PFSK-1 (cell line): ENCODE measurements at regions not wholly inside any gene's neighbourhood (a gene's known extent, or its start where the extent isn't known, plus 50 kb on each side); places are given as distances from the start of the nearest gene placed in this dataset.

Experiments
- FOXP2 ChIP-seq: optimal IDR thresholded peaks from 2 replicates; pipeline ENCODE3; 2011; ENCODE audit warnings: borderline replicate concordance, control low read depth, inconsistent platforms; ENCODE audit not compliant: insufficient read depth; ENCODE audit errors: extremely low read length, extremely low read depth
- POLR2AphosphoS5 ChIP-seq: IDR thresholded peaks from 2 replicates; pipeline ENCODE4 v1.6.1; 2012; ENCODE audit warnings: low read depth, mild to moderate bottlenecking, control low read depth, low read length, moderate library complexity
- SIN3A ChIP-seq: IDR thresholded peaks from 2 replicates; pipeline ENCODE4 v1.6.1; 2012; ENCODE audit warnings: mild to moderate bottlenecking, low read length, moderate library complexity, borderline replicate concordance; ENCODE audit not compliant: insufficient read depth
- TAF1 ChIP-seq: IDR thresholded peaks from 2 replicates; pipeline ENCODE4 v1.6.1; 2012; ENCODE audit warnings: low read length, control low read depth, borderline replicate concordance; ENCODE audit not compliant: insufficient read depth
- TF ChIP-seq, protein P1 (sequence below), 2 experiments: IDR thresholded peaks; 2 replicates each; pipeline versions ENCODE4 v1.6.1 to v1.8.0; 2011 to 2012; ENCODE audit warnings: low read depth in 2 of 2, low read length in 2 of 2, control low read depth in 1 of 2, inconsistent platforms in 1 of 2, mild to moderate bottlenecking in 1 of 2, moderate library complexity in 1 of 2; ENCODE audit not compliant: insufficient read depth in 1 of 2

DNA sequence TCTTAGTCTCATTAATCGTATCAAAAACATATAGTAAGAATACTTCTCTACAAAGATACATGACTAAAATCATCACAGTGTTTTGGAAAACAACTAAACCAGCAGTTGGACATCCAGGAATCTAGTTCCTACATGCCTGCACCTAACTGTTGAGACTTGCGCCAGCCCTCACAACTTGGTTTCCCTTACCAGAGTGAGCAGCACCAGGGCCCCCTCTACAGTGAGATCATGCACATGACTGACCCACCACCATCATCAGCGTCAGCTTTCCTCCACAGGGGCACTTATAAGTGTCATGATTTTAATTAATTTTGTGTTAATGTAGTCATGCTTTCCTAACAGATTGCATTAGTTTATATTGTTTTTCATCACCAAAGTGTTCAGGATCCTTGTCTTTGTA, 1322.0 kb downstream of the EFNB2 start:
- TF ChIP-seq, protein P1, sequence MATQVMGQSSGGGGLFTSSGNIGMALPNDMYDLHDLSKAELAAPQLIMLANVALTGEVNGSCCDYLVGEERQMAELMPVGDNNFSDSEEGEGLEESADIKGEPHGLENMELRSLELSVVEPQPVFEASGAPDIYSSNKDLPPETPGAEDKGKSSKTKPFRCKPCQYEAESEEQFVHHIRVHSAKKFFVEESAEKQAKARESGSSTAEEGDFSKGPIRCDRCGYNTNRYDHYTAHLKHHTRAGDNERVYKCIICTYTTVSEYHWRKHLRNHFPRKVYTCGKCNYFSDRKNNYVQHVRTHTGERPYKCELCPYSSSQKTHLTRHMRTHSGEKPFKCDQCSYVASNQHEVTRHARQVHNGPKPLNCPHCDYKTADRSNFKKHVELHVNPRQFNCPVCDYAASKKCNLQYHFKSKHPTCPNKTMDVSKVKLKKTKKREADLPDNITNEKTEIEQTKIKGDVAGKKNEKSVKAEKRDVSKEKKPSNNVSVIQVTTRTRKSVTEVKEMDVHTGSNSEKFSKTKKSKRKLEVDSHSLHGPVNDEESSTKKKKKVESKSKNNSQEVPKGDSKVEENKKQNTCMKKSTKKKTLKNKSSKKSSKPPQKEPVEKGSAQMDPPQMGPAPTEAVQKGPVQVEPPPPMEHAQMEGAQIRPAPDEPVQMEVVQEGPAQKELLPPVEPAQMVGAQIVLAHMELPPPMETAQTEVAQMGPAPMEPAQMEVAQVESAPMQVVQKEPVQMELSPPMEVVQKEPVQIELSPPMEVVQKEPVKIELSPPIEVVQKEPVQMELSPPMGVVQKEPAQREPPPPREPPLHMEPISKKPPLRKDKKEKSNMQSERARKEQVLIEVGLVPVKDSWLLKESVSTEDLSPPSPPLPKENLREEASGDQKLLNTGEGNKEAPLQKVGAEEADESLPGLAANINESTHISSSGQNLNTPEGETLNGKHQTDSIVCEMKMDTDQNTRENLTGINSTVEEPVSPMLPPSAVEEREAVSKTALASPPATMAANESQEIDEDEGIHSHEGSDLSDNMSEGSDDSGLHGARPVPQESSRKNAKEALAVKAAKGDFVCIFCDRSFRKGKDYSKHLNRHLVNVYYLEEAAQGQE (IDR thresholded peaks at IDR 0.05; ENCODE audit: insufficient read depth in 1 of 2, low read depth in 2 of 2, low read length in 2 of 2), result no peak
- no peak for TF ChIP-seq FOXP2
- no peak for TF ChIP-seq SIN3A
- no peak for TF ChIP-seq TAF1
- no peak for TF ChIP-seq POLR2AphosphoS5

DNA sequence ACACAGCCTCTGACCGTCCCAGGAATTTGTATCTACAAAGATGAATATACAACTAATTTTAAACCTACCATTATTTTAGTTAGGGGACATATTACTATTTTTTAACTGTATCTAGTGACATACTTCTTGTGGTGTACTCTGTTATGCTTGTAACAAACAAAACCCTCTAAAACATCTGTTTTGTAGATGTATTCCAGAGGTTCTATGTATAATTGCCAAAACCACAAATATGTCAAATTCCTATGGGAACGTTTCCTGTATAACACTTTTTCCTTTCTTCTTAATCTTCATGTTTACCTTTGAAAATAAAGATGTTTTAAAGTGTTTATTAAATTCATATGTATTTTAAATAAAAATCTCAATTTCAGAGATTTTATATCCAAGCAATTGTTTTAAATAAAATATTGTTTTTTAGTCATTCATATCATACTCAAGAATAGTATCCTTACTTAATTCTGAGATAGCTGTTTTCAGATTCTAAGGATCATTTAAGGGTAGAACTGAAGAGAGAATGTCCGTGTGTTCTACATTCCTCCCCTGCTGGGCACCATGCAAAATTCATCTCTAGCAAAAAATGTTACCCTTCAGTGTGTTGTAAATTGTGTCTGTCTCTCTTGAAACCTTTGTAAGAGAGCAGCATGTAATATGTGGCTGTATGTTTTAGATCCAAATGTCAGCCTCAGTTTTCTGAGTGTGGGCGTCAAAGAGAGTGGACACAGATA, 1327.7 kb downstream of the EFNB2 start:
- TF ChIP-seq SIN3A (no peak), POLR2AphosphoS5 (no peak), TAF1 (no peak), FOXP2 (no peak)
- TF ChIP-seq, protein P1 (IDR thresholded peaks at IDR 0.05; ENCODE audit: insufficient read depth in 1 of 2, low read depth in 2 of 2, low read length in 2 of 2), result no peak

DNA sequence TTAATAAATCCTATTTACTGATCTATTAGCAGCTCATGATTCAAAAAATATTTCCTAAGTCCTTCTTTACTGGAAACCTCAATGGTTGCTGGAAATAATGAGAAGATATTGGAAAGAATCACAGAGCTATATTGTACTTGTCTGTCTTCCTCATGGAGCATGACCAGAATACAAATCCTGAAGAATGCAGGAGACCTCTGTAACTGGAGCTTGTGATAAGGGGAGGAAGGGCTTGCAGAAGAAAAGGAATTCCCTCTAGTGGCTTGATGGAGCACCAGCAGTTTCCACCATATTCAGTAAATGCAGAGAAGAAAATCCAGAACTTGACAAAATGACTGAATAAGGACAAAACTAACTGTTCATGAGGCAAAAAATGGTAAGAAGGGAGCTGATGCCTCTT, 1333.1 kb downstream of the EFNB2 start:
- TF ChIP-seq FOXP2, result no peak
- TF ChIP-seq, protein P1 (IDR thresholded peaks at IDR 0.05; ENCODE audit: insufficient read depth in 1 of 2, low read depth in 2 of 2, low read length in 2 of 2), result no peak
- no peak for TF ChIP-seq TAF1
- no peak for TF ChIP-seq SIN3A
- no peak for TF ChIP-seq POLR2AphosphoS5

DNA sequence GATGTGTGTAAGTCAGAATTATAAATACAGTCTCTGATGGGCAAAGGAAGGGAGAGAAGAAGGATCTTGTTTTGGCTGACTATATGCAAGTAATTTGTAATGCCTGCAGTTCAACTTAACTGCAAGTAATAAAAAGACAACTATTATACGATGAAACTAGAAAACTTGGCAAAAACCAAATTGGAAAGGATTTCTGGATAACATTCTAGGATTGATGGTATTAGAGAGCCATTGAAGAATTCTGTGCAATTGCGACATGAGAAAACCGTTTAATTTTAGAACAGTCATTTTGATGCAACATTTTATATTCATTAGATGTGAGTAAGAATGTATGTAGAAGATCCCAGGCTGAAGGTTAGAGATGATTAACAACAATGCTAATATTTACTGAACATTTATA, 1334.1 kb downstream of the EFNB2 start:
- TF ChIP-seq SIN3A (no peak), TAF1 (no peak), POLR2AphosphoS5 (no peak), FOXP2 (no peak)
- TF ChIP-seq, protein P1 (IDR thresholded peaks at IDR 0.05; ENCODE audit: insufficient read depth in 1 of 2, low read depth in 2 of 2, low read length in 2 of 2), result no peak

DNA sequence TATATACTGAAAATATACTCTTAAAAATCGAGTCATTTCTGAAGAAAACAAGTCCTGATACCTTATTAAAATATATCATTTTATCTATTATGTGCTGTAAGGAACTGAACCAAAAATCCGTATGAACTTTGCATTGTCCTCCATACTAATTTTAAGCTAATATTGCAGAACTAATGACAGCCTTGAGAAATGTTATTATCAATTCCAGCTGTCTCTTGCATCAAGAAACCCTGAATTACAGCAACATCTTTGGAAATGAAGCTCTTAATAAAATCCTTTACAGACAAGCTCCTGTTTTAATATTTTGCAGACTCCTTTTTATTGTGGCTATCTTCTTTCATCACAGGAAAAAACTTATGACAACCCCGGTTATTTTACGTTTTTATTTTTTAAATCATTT, 1335.3 kb downstream of the EFNB2 start:
- no peak for TF ChIP-seq POLR2AphosphoS5
- TF ChIP-seq, protein P1 (IDR thresholded peaks at IDR 0.05; ENCODE audit: insufficient read depth in 1 of 2, low read depth in 2 of 2, low read length in 2 of 2), result no peak
- no peak for TF ChIP-seq FOXP2
- no peak for TF ChIP-seq TAF1
- TF ChIP-seq SIN3A, result no peak
